ENCODE measurements at regions not wholly inside any gene's neighbourhood (a gene's known extent, or its start where the extent isn't known, plus 50 kb on each side); places are given as distances from the start of the nearest gene placed in this dataset.

GRCh38 chr19:31938675-31939074 is 406.7 kb upstream of the ZNF507 start:
- no peak overlapping the region for H3K4me3 ChIP-seq (ENCODE audit: control insufficient read depth, low read depth, low read length)
- no peak for DNase-seq (ENCODE audit: low read depth)
- TF ChIP-seq, protein P1, sequence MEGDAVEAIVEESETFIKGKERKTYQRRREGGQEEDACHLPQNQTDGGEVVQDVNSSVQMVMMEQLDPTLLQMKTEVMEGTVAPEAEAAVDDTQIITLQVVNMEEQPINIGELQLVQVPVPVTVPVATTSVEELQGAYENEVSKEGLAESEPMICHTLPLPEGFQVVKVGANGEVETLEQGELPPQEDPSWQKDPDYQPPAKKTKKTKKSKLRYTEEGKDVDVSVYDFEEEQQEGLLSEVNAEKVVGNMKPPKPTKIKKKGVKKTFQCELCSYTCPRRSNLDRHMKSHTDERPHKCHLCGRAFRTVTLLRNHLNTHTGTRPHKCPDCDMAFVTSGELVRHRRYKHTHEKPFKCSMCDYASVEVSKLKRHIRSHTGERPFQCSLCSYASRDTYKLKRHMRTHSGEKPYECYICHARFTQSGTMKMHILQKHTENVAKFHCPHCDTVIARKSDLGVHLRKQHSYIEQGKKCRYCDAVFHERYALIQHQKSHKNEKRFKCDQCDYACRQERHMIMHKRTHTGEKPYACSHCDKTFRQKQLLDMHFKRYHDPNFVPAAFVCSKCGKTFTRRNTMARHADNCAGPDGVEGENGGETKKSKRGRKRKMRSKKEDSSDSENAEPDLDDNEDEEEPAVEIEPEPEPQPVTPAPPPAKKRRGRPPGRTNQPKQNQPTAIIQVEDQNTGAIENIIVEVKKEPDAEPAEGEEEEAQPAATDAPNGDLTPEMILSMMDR (conservative IDR thresholded peaks at IDR 0.05; ENCODE audit: control insufficient read depth, insufficient read depth, low read depth, low read length): no peak

GRCh38 chr19:31940396-31940795 is 405.0 kb upstream of the ZNF507 start:
- TF ChIP-seq, protein P1 (conservative IDR thresholded peaks at IDR 0.05; ENCODE audit: control insufficient read depth, insufficient read depth, low read depth, low read length): no peak
- no peak overlapping the region for H3K4me3 ChIP-seq (ENCODE audit: control insufficient read depth, low read depth, low read length)
- no peak for DNase-seq (ENCODE audit: low read depth)

DNA sequence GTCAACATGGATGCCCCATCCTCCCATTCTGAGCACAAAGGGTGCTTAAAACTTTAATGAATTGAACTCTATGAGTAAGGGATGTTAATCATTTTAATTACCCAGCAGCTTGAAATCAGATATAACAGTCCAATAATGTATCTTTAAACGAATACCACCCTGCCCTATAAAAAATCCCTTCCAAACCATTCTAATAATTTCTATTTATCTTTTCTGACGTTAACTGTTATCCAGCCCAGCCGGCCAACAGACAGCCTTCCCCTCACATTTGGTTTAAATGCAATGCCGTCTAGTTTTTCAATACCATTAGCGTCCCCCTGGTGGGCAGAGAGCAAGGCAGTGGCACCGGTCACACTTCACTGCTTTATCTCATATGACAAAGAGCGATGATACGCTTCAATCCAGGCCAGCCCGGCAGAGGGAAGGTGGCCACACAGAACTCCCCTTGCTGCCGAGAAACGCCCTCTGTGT is 402.2 kb upstream of the ZNF507 start:
- TF ChIP-seq, protein P1 (conservative IDR thresholded peaks at IDR 0.05; ENCODE audit: control insufficient read depth, insufficient read depth, low read depth, low read length): no peak
- no peak for DNase-seq (ENCODE audit: low read depth)
- no peak overlapping the region for H3K4me3 ChIP-seq (ENCODE audit: control insufficient read depth, low read depth, low read length)

DNA sequence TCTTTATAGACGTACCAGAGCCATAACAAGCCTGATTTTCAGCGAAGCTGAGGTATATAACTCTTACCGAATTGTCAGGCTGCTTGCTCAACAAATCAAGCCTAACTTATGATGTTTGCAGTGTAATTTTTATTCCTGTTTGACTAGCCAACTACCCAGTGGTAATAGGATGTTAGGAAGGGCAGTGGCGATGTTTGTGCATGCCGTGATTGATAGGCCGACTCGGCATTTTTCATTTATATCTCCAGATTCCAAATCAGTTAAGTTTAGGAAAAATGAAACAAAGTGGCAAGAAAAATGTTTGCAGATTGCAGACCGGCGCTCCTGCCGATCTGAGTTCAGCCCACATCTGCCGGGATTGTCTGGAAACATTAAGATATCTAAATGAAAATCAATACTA is 401.6 kb upstream of the ZNF507 start:
- TF ChIP-seq, protein P1 (conservative IDR thresholded peaks at IDR 0.05; ENCODE audit: control insufficient read depth, insufficient read depth, low read depth, low read length): no peak
- no peak for DNase-seq (ENCODE audit: low read depth)
- H3K4me3 ChIP-seq (ENCODE audit: control insufficient read depth, low read depth, low read length): no peak overlapping the region

DNA sequence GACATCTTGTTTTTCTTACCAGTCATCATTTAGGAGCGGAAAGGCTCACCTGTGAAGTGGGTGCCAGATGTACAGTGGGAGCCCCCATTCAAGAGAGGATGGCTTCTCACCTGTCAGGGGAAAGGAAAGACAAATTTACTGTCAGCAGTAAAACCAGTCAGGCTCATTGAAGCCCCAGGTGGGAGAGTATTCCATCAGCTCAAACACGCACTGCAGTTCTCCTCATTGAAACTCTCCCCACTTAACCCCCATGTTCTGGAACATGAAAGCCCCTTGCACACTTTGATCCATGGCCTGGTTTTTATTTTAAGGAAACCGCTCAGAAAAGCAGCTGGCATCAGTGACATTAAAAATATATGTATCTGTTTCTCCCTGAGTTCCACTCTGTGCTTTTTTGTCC is 401.1 kb upstream of the ZNF507 start:
- no peak overlapping the region for H3K4me3 ChIP-seq (ENCODE audit: control insufficient read depth, low read depth, low read length)
- TF ChIP-seq, protein P1 (conservative IDR thresholded peaks at IDR 0.05; ENCODE audit: control insufficient read depth, insufficient read depth, low read depth, low read length): no peak
- DNase-seq (ENCODE audit: low read depth): no peak

DNA sequence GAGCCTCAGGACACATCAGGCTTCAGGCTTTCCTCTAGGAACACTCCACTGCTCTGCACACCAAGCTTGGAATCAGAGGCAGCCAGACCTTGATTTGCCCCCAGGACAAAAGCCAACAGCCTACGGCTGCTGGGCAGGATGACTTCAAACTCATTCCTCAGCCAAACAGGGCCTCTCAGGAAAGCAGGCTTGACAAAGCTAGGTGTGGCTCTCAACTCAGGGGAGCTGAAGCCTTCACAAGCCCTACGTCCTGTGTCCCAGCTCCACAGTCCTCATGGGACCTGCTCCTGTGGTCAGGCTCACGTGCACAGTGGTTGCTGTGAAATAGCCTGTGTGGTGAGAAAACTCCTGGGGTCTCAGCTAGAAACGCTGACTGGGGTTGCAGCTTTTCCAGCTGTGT is 398.9 kb upstream of the ZNF507 start:
- no peak overlapping the region for H3K4me3 ChIP-seq (ENCODE audit: control insufficient read depth, low read depth, low read length)
- TF ChIP-seq, protein P1 (conservative IDR thresholded peaks at IDR 0.05; ENCODE audit: control insufficient read depth, insufficient read depth, low read depth, low read length): no peak

More for the DNA sequence above, 398.9 kb upstream of the ZNF507 start:
- no peak for DNase-seq (ENCODE audit: low read depth)

Data from fibroblast of mammary gland (primary cell).